ENCODE measurements at regions not wholly inside any gene's neighbourhood (a gene's known extent, or its start where the extent isn't known, plus 50 kb on each side); places are given as distances from the start of the nearest gene placed in this dataset.
"Not testable (repeated sequence)": the region's sequence is repeated elsewhere in the genome, so short reads cannot be mapped to it uniquely, and the experiment has no call there.

DNA sequence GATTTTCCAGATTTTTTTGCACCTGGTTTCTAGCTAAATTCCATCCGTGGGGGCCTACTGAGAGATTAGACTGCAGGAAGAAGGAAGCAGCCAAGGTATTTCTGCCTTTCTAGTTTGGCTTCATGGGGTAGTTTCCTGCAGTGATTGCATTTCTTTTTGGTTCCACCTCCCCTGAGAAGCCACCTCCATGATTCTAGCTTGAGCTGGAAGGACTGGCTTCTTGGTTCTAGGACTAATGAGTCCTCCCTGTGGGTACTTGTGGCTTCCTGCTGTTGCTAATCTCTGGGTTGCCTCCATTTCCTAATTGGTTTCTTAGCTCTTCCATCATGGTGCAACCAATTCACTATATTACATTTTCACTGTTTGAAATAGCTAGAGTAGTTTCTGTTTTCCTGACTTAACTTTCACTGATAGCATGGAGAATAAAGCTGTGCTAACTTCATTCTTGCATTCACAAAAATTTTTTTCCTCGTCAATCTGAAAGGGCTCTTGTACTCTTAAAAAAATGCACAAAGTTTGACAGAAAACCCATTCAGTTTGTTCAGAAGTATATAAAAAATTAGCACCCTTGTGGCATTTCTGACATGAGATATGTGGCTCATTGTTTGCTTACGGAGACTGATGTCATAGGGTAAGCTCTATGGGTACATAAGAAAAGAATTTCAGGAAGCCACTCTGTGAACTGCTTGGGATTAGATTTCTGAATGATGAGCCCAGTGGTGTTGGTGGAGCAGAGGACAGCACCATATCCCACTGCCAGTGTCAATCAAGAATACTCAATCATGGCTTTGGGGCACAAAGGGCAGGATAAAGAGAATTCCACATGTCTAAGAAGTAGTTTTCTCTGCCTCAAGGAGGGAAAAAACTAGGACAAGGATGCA lies 242.8 kb upstream of the RBMS1 start:
- no peak for DNase-seq

DNA sequence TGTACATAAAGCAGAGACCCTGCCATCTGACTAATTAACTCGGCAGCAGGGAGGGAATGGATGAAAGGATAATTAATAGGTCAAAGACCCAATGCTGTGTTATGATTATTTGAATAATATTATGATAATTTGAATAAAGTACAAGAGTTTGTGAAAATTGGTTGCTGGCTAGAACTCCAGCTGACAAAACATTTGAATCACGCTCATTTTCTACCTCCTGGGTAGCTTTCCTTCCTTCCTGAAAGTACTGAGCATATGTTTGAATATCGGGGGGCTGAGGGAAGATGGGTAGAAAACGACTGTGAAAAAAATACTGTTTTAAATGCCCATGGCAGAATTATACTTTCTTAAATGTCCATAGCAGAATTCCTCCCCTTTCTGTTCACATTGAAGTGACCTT lies 243.6 kb upstream of the RBMS1 start:
- DNase-seq = no peak

DNA sequence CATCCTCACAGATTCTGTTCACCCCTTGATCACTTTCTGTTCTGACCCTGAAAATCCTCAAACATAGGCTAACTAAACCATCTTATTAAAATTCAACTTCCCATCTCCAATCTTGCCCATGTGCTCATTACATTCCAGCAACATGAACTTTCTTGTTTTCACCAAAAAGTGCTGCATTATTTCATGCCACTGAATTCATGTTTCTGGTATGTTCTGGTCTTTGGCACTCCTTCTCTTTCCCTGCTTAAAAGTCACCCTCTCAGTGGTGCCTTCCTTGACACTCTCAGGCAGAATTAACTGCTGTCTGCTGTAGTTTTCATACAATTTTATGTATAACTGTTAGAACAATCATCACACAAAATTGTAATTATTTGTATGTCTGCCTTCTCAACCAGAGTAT lies 247.7 kb upstream of the RBMS1 start:
- DNase-seq = no peak

DNA sequence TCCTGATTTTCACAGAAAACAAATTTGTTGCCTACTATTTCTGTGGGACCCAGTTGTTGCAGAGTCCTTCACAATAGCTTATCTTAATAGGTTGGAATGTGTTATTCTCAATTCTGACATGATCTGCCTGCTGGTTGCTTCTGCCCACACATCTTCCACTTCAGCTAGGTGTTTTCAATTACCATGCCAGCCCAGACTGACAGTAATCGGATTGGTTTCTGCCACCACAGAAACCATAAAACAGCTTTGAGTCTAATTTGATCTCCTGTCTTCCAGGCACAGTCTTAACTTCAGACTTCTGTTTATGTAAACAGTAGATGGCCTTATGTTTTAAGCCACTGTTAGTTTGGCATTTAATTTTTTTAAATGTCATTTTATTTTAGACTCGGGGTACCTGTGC lies 248.2 kb upstream of the RBMS1 start:
- no peak for DNase-seq

GRCh38 chr2:160742667-160743066 lies 249.1 kb upstream of the RBMS1 start:
- peak; percentile 9 to 30 for DNase-seq

GRCh38 chr2:160747501-160748170 lies 254.0 kb upstream of the RBMS1 start:
- DNase-seq = no peak

DNA sequence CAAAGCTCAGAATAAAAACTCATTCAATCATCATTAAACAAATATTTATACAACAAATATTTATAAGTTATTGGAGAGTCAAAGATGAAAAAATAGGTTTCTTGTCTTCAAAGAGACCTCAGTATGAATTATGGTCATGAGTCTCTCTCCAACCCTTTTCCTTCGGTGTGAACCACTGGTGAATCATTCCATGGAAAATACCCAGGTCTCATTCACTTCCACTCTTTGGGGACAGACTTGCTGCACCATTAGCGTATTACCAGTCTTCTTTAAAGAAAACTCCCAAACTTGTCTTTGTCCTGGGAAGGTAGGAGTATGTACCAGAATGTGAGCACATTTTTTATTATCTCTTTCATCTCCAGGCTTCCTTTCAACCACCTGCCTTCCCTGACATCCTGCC lies 257.4 kb upstream of the RBMS1 start:
- DNase-seq = no peak

DNA sequence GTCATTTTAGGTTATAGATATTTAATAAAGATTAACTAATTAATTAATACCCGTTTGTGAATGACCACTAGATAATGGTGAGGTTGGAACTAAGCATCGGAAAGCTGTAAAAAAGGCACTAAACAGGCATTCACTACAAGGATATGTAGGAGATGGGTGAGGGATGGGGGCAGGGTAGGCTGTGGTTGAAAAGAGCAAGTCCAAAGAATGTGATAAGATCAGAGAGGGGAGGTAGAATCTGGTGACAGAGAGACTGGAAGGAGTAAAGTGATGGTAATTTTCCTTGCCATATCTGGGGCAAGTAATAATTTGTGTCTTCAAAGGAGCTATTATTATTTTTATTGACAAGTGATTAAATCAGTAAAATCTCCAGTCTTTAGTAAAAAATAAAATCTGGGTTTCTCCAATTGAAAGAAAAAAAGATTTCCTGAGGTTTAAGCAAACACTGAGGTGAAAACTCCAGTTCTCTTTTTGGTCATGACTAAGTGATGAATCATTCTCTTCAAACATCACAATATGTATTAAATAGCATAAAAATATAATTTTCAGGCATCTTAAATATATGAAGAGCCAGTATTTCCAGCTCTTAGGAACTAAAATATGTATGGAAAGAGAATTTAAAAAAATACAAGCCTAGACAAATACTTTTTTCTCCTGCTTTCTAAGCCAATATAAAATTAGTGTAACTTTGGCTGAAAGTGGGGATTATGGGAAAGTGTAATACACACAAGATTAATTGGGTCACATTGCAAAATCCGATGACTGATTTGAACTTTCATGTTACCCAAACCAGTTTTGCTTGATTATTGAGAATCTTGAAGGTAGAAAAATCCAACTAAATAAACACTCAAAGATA lies 259.1 kb upstream of the RBMS1 start:
- no peak for DNase-seq

DNA sequence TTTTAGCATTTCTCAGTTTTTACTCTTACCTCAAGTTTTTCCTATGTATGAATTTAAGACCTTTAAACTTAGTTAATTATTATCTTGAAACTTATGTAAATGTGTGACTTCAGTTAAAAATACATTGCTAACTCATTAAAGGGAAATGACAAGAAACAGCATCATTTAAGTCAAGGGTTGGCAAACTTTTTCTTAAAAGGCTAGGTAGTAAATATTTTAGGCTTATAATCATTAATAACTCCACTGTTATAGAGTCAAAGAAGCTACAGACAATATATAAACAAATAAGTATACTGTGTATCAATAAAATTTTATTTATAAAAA lies 259.7 kb upstream of the RBMS1 start:
- no peak for DNase-seq

GRCh38 chr2:160753960-160754359 lies 260.4 kb upstream of the RBMS1 start:
- no peak for DNase-seq

DNA sequence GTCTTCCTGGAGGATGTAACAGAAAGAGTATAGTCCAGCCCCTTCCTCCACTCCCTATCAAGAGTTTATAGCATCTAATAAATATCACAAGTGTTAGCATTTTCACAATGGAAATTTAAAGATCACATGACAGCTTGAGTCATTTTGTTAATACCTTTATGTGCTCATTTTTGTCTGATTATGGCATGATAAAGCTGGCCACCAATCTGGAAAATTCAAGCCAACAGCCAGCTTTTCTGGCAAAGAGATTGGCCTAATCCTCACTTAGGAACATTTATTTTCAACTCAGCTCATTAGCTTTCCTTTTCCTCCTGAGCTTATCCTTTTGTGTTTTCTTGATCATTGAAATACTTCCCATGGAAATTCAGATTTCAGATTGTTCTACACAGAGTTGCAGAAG lies 262.9 kb upstream of the RBMS1 start:
- no peak for DNase-seq

DNA sequence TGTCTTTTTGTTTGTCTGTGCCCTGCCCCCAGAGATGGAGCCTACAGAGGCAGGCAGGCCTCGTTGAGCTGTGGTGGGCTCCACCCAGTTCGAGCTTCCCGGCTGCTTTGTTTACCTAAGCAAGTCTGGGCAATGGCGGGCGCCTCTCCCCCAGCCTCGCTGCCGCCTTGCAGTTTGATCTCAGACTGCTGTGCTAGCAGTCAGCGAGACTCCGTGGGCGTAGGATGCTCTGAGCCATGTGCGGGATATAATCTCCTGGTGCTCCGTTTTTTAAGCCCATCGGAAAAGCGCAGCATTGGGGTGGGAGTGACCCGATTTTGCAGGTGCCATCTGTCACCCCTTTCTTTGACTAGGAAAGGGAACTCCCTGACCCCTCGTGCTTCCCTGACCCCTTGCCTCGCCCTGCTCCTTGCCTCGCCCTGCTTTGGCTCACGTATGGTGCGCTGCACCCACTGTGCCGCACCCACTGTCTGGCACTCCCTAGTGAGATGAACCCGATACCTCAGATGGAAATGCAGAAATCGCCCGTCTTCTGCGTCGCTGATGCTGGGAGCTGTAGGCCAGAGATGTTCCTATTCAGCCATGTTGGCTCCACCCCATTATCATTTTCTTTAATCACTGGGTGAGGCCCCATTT lies 269.0 kb upstream of the RBMS1 start:
- DNase-seq = not testable (repeated sequence)

- no peak for DNase-seq
Measured at GRCh38 chr2:160783474-160783873, 289.9 kb upstream of the RBMS1 start.

GRCh38 chr2:160784034-160784433 lies 290.4 kb upstream of the RBMS1 start:
- DNase-seq = no peak

DNA sequence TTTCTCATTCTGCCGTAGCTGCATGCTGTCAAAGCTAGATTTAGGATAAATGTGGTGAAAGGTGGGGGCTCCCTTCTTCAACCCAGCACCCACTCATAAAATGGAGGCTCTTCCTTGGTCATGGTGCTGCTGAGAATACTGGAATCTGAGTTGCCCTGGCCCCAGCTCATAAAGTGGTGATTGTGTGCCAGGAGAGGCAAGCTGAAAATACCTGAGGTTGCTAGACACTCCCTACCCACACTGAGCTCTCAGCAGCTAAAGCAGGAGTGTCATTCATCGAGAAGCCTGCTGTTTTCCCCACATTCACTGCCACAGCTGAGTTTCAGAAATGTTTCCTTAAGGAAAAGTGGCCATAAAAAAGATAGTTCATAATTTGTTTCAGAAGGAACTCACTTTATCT lies 297.1 kb upstream of the RBMS1 start:
- no peak for DNase-seq

DNA sequence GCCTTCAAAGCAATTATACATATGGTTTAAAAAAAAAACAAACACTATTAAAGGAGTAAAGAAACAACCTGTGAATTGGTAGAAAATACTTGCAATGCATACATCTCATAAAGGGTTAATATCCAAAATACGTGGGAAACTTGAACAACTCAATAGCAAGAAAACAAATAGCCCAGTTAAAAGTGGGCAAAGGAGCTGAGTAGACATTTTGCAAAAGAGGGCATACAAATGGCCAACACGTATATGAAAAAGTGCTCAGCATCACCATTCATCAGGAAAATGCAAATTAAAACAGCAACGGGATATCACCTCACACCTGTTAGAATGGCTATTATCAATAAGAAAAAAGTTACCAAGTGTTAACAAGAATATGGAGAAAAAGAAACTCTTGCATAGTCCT lies 298.3 kb upstream of the RBMS1 start:
- DNase-seq = no peak

- DNase-seq = no peak
Measured at GRCh38 chr2:160792837-160793236, 299.2 kb upstream of the RBMS1 start.

GRCh38 chr2:160794926-160795325 lies 301.3 kb upstream of the RBMS1 start:
- DNase-seq = no peak

- DNase-seq = no peak
Measured at GRCh38 chr2:160803881-160804280, 310.3 kb upstream of the RBMS1 start.

- no peak for DNase-seq
Measured at GRCh38 chr2:160810406-160810805, 316.8 kb upstream of the RBMS1 start.

DNA sequence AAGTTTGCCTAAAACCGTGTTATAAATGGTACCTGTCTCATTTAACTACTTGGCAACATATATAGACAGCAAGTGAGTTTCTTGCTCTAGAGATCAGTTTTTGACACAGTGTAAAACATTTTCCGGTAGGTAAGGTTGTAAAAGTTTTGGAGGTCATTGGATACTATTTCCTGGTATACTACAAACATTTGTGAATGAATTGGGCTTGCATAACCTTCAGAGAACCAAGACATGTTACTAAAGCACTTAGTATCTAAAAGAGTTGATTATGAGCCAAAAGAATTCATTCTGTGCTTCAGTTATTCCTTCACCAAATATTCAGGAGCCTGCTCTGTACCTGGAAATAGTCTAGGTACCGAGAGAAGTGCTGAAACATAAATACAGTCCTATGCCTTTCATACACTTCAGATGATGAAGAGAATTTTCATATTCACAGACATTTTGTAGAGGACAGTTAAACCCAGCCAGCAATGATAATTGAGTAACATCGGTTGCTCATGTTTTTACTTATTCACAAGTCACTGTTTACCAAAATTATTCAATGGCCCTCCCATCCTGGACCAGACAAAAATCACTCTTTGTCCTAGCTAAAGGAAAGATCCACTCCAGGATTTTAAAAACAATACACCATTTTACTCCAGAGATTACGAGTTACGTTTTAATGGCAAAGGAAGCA lies 319.4 kb upstream of the RBMS1 start:
- no peak for DNase-seq

- no peak for DNase-seq
Measured at GRCh38 chr2:160813506-160813858, 319.9 kb upstream of the RBMS1 start.

Measured in AML-193 (cell line).